HTR-8/SVneo (cell line): ENCODE measurements at regions not wholly inside any gene's neighbourhood (a gene's known extent, or its start where the extent isn't known, plus 50 kb on each side); places are given as distances from the start of the nearest gene placed in this dataset.

ENCODE experiments used
- DNase-seq: peaks from one replicate; pipeline ENCODE4 v3.0.0; 2011; ENCODE audit warnings: low spot score, mixed read lengths; ENCODE audit not compliant: insufficient read length
- FAIRE-seq: peaks from 2 replicates; lab custom pipeline; 2011; peaks lifted over from hg19 to GRCh38; lab: Jason Lieb, UNC

DNA sequence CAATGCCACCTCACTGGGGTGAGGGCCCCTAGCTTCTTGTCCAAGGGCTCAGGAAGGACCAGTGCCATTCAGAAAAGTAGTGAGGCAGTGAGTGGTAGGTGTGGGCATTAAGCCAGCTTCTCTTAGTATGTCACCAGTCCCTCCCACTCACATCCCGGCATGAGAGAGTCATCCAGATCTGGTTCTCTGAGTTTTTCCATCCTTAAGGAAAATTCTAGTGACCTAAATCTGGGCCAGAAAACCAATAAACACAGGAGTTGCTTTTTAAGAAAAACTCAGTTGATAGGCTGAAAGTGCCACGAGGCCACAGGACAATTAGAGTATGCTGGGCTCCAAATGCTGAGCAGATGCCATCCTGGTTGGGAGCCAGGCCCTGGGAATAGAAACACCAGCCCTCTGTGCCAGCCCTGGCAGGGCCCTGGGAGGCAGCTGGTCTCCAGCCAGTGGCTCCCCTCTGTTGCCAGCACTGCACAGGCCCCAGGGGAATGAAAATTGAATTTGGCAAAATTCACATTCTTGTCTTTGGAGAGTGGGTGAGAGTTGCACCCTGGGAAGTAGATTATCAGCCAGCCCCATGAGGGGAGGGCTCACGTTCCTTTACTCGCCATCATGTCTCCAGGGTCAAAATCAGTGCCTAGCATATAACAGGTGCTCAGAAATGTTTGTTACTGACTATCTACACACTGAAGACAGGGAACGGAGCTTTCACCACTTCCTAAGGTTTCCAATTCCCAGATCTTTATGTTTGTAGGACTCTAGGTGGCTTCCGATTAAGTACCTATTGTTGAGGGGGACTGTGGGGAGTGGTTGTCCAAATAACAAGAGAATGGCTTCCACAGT lies 52.8 kb downstream of the FAM43A start:
- FAIRE-seq = no peak
- no peak for DNase-seq

DNA sequence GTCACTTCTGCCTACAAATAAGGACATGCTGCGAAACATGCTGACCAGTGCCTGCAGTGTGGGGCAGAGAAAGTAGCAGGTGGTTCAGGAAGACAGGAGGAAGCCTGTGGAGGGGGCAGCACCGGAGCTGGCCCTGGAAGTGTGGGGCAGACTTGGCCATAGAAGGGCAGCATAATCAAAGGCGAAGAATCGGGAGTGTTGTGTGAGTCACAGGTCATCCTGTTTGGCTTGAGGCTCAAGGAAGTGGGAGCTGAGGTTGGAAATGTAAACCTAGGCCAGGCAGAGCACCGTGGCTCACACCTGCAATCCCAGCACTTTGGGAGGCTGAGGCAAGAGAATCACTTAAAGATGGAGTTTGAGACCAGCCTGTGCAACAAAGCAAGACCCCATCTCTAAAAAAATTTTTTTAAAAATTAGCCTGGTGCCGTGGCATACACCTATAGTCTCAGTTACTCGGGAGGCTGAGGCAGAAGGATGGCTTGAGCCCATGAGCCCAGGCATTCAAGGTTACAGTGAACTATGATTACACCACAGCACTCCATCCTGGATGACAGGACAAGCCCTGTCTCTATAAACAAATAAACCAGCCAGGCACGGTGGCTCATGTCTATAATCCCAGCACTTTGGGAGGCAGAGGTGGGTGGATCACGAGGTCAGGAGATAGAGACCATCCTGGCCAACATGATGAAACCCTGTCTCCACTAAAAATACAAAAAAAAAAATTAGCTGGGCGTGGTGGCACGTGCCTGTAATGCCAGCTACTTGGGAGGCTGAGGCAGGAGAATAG lies 54.0 kb downstream of the FAM43A start:
- FAIRE-seq (no peak), DNase-seq (no peak)

DNA sequence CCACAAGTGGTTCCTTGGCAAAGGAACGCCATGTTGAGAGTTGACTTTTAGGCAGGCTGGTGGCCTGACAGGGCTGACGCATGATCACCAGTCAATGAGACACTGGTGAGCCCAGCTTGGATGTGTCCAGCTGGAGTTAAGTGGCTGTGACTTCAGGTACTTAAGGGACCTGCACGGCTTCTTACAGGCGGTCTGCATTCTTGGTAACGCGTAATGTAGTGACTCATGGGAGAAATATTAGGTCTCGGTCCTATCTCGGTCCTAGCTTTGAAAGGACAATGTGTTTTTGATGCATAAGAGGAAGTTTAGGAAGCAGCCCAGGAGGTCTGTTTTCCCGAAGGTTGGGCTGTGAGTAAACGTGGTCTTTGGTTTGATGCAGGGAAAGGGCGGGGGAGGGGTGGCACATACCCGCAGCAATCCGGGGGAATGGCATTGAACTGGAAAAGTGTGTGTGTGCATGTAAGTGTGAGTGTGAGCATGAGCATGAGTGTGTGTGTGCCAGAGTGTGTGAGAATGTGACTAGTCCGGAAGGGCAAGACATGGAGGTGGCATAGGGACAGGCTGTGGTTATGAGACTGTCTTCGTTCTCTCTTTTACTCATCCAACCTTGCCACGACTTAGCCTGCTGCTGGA lies 55.3 kb downstream of the FAM43A start:
- no peak for FAIRE-seq
- peak; percentile 78 for DNase-seq

- DNase-seq (no peak), FAIRE-seq (no peak)
Measured at GRCh38 chr3:194741916-194742315, 56.2 kb downstream of the FAM43A start.

DNA sequence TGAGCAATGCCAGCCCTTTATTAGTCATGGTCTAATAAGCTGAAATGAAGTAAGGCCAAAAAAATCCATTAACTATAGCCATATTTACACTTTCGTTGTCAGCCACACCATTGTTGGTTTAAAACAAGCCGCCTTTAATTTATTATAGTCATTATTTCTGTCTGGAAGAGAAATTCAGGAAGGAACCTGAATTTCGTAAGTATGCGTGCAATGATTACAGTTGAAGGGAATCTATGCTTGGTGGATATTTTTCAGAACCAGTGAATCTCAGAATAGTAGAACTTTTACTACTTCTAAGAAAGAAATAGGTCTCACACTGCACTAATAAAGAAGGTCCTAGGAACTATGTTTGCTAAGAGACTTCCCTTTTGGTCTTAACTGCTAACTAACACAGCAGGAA lies 59.1 kb downstream of the FAM43A start:
- no peak for FAIRE-seq

DNA sequence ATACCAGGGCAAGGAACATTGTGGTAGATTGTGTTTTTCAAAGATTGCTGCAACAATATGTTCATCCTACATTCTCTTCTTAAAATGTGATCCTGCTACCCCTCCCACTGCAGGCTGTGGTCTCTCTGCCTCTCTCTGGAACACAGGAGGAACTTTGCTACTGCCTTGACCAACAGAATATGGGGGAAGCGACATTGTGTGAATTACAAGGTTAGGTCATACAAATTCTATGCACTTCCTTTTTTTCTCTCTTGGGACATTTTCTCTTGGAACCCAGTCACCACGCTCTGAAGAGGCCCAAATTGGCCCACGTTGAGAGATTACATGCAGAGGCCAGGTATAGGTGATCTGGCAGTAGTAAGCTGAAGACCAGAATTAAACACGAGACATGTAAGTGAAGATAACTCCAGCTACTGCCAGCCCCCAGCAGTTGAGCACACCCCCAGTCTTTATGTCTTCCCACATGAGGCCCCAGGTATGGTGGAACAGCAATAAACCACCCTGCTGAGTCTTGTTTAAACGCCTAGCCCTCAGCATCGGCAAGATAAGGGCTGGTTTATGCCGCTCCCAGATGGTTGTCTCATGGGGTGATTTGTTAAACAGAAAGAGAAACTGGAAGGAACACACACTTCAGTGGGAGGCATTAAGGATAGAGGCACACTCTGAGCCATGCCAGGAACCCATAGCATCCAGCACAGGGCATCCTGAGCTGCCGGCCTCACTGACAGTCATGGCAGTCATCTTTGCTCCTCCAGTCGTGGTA lies 59.9 kb downstream of the FAM43A start:
- no peak for FAIRE-seq
- DNase-seq = no peak

More for the DNA sequence above, 59.1 kb downstream of the FAM43A start:
- DNase-seq = no peak

- FAIRE-seq = no peak
- DNase-seq = no peak
Measured at GRCh38 chr3:194748225-194748624, 62.5 kb downstream of the FAM43A start.

DNA sequence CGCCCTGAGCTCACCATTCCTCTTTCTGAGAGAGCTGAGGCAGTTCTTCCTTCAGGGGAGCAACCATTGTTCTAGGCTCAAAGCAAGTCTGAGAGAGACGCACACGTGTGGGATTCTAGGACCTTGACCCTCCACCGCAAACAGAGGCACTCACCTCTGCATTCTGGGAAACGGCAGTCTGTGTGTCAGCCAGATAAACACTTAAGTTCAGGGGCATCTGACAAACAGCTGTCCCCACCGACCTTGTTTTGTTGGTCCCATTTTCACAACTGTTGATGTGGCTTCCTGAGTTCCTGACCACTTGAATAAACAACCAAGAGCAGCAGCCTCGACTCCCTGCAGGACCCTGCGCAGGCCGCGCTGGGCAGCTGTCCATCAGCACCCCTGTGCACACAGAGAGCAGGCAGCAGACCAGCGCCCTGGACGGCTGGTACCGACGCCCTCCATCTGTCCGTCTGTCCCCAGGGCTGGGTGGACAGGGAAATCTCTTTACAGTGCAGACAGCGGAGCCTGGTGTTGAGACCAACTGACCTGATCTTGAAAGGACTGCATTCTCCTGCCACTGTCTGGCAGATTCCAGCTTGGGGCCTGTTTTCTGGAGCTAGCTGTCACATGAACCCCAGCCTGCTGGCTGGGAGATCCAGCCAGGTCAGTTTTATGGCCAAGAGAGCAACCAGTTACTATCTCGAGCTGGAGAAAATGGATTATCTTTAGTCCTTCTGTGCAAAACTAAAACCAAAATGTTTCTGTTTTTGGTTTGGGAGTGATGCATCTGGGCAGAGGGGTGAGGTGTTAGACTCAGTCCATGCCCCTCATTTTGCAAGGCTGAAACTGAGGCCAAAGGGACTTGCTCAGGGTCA lies 64.2 kb downstream of the FAM43A start:
- DNase-seq = no peak
- no peak for FAIRE-seq

DNA sequence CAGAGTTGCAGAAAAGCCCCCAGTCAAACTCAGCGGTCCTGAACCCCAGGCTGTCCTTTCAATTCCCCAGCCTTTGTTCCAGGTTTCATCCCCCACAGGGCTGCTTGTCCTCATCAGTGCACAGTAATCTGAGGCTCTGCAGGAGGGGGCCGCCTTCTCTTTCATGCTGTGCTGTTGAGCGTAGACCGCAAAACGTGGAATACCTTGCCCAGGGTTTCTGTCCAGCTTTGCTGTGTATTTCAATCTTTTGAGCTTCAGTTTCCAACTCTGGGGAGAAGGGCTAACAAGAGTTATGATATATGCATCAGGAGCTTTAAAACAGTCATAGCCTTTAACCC lies 64.8 kb downstream of the FAM43A start:
- DNase-seq (no peak), FAIRE-seq (no peak)

- no peak for FAIRE-seq
Measured at GRCh38 chr3:194755671-194756459, 70.2 kb downstream of the FAM43A start.

DNA sequence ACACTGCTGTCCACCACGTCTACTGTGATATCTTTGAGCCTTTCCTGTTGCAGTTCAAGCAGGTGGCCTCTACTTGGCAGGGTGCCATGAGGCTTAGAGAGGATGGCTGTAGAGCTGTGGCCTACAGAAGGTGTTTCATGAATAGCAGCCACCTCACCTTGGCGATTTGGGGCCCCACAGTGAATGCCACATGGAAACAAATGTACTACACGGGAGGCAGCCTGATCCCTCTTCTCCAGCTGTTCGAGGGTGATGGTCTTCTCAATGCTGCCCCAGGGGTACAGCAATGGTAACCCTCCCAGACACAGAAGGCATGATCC lies 70.7 kb downstream of the FAM43A start:
- DNase-seq = no peak
- FAIRE-seq = peak; percentile 66

More at GRCh38 chr3:194755671-194756459, 70.2 kb downstream of the FAM43A start:
- no peak for DNase-seq

DNA sequence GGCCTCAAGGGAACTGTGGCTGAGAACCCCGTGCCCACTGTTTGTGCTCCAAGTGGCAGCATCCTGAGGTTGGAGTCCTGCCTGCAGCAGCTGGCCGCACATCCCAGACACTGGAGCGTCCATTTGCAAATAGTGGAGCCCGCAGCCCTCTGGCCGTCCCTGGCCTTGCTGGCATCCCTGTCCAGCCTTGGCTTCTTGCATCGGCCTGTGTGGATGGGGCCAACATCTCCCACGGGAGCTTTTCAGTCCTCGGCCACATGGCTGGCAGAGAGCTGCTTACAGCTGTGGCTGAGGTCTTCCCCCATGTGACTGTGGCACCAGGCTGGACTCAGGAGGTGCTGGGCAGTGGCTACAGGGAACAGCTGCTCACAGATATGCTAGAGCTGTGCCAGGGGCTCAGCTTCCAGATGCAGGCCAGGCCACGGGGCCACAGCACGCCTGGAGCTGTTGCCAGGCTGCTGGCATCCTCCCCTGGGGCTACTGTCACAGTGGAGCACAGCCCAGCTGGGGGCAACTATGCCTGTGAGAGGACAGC lies 71.2 kb downstream of the FAM43A start:
- no peak for DNase-seq
- no peak for FAIRE-seq

DNA sequence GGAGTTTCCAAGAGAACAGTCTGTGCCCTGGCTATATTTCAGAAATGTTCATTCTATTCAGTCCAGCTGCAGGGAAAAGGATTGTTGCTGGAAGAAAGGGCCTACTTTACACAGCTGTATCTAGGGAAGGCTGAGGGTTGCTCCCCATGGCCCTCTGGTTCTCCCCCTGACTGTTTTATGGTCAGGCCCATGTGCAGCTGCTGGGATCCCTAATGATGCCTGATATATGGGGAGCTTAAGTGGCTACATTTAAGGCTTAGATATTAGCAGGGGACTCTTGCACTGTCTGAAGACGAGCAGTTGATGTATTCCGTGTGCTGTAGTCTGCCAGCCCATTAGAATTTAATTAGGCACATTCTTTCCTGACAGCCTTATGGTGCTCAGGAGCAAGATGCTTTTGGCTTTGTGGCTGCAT lies 72.0 kb downstream of the FAM43A start:
- no peak for DNase-seq
- no peak for FAIRE-seq

DNA sequence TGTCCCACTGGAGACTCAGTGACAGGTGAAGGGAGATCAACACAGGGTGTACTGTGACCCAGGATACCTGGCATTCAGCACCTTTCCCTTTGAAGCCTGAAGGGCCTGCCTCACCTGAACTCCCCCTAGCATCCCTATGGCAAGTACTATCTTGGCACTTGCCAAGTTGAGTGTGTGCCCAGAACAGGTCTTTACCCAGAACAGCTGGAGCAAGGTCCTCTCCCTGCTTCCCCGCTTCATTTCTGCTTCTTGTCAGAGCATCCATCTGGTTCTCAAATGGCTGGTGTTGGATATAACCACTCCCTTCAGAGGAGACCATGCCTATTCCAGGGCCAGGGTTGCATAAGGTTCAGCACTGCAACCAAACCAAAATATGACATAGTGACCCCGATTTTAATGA lies 73.0 kb downstream of the FAM43A start:
- FAIRE-seq (no peak), DNase-seq (no peak)

DNA sequence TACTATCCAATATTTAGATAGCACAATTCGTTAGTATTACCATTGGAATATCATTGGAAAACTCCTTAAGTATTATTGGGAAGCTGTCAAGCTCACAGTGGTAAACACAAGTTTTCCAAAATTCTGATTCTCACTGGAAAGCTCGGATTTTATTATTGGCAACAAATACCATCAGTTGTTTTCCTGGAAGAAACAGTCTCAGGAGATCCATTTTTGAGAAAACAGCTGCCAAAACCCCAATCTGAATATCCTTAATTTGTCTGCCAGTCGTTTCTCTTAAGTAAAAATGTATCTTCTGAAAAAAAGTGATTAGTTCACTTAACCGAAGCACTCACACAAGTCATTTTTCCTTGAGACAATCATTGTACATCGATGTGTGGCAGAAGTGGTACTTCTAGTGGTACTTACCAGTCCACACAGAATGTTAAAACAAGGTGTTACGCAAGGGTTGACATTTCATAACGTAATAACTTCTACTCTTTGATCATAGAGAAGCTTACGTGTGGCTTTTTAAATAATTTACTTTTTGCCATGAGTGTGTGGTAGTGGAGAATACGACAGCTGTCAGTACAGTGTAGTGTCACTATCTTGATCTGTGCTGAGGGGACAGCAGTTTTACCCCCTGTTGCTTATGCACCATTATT lies 74.9 kb downstream of the FAM43A start:
- DNase-seq (no peak), FAIRE-seq (no peak)

DNA sequence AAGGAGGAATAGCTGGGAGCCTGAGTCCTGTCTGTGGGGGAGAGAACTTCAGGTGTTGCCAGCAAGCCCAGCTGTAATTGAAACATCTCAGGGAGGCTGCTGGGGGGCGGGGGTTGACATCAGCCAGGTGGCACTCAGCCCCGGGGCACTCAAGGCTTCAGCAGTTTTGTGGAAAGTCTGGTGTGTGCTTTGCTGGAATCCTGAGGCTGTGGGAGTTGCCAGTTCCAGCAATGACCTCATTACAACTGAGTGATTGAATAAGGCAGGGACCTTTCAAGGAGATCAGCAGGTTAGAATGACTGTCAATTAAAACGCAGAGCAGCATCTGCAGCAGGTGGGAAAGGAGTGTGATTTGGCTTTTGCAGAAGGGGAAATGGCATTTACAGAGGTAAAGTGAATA lies 75.7 kb downstream of the FAM43A start:
- FAIRE-seq (peak; percentile 13), DNase-seq (peak; percentile 40)

GRCh38 chr3:194766845-194767244 lies 81.2 kb downstream of the FAM43A start:
- no peak for DNase-seq
- FAIRE-seq = no peak
